Keratinocyte (primary cell): ENCODE measurements at regions not wholly inside any gene's neighbourhood (a gene's known extent, or its start where the extent isn't known, plus 50 kb on each side); places are given as distances from the start of the nearest gene placed in this dataset.

Experiments
- EZH2 ChIP-seq: IDR thresholded peaks from one replicate; pipeline ENCODE4 v1.6.1; 2012; ENCODE audit warnings: inconsistent platforms, mild to moderate bottlenecking, low read length, moderate library complexity
- TF ChIP-seq, protein P1 (sequence below), 3 experiments: IDR thresholded peaks in 1 of 3; conservative IDR thresholded peaks in 1 of 3; optimal IDR thresholded peaks in 1 of 3; 2 replicates in 2 of 3; 3 replicates in 1 of 3; pipeline versions ENCODE3 to v1.5.1; 2011; ENCODE audit warnings: low read length in 3 of 3, mild to moderate bottlenecking in 3 of 3, moderate library complexity in 2 of 3, control low read depth in 1 of 3, inconsistent platforms in 1 of 3; ENCODE audit not compliant: insufficient read depth in 2 of 3; ENCODE audit errors: extremely low read depth in 1 of 3

DNA sequence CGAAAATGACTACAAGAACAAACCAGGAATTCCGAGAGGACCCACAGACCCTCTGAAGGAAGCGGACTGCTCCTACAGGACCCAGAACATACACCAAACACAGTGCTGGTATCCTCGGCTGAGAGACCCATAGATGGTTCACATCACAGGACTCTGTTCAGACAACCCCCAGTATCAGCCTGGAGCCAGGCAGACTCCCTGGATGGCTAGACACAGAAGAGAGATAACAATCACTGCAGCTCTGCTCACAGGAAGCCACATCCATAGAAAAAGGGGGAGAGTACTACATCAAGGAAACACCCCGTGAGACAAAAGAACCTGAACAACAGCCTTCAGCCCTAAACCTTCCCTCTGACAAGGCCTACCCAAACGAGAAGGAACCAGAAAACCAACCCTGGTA lies 434.0 kb upstream of the NR5A2 start:
- TF ChIP-seq, protein P1, sequence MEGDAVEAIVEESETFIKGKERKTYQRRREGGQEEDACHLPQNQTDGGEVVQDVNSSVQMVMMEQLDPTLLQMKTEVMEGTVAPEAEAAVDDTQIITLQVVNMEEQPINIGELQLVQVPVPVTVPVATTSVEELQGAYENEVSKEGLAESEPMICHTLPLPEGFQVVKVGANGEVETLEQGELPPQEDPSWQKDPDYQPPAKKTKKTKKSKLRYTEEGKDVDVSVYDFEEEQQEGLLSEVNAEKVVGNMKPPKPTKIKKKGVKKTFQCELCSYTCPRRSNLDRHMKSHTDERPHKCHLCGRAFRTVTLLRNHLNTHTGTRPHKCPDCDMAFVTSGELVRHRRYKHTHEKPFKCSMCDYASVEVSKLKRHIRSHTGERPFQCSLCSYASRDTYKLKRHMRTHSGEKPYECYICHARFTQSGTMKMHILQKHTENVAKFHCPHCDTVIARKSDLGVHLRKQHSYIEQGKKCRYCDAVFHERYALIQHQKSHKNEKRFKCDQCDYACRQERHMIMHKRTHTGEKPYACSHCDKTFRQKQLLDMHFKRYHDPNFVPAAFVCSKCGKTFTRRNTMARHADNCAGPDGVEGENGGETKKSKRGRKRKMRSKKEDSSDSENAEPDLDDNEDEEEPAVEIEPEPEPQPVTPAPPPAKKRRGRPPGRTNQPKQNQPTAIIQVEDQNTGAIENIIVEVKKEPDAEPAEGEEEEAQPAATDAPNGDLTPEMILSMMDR (optimal IDR thresholded peaks at IDR 0.05 in 1 of 3, IDR thresholded peaks at IDR 0.05 in 1 of 3, conservative IDR thresholded peaks at IDR 0.05 in 1 of 3; ENCODE audit: extremely low read depth in 1 of 3, insufficient read depth in 2 of 3, low read length in 3 of 3): no peak
- TF ChIP-seq EZH2: no peak
